ENCODE measurements at regions not wholly inside any gene's neighbourhood (a gene's known extent, or its start where the extent isn't known, plus 50 kb on each side); places are given as distances from the start of the nearest gene placed in this dataset.

DNA sequence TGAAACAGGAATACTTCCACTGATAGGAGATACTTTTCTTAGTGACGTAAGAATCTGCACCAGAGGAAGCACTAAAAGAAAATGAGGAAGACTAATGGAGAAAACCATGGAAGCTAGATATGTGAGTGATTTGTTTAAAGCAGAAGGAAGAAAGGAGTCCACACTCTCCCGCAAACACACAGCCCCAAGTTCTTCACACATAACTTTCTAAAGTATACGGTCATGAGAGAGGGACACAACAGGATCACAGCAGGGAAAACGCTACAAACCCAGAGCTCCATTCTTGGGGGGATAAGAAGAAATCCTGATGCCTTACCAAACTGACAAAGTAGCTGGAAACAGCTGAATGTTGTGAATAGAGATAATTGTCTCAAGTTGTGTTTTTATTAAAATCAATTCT lies 222.2 kb upstream of the TMEM161B start:
- TF ChIP-seq, protein P1, sequence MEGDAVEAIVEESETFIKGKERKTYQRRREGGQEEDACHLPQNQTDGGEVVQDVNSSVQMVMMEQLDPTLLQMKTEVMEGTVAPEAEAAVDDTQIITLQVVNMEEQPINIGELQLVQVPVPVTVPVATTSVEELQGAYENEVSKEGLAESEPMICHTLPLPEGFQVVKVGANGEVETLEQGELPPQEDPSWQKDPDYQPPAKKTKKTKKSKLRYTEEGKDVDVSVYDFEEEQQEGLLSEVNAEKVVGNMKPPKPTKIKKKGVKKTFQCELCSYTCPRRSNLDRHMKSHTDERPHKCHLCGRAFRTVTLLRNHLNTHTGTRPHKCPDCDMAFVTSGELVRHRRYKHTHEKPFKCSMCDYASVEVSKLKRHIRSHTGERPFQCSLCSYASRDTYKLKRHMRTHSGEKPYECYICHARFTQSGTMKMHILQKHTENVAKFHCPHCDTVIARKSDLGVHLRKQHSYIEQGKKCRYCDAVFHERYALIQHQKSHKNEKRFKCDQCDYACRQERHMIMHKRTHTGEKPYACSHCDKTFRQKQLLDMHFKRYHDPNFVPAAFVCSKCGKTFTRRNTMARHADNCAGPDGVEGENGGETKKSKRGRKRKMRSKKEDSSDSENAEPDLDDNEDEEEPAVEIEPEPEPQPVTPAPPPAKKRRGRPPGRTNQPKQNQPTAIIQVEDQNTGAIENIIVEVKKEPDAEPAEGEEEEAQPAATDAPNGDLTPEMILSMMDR (IDR thresholded peaks at IDR 0.05; ENCODE audit: low read depth, low read length) = no peak
- no peak for DNase-seq (ENCODE audit: low read depth in 2 of 2)
- no peak overlapping the region for H3K4me3 ChIP-seq (replicated peaks in 1 of 2; ENCODE audit: low read depth in 2 of 2, low read length in 2 of 2)

DNA sequence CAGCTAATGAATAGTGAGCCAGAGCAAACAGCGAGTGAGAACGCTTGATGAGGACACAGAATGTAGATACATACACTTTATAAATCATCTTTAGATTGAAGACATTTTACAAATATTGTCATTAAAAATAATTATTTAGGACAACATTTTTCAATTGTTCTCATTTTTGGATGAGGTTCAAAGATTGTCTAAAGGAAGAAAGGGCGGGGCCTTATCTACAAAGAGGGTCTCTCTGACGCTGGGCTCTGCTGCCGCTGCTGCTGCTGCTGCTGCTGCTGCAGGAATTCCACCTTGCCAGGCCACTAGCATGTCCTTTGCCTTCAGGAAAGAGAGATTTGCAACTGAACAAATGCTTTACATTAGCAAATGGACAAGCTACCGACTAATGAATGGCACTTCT lies 220.7 kb upstream of the TMEM161B start:
- TF ChIP-seq, protein P1 (IDR thresholded peaks at IDR 0.05; ENCODE audit: low read depth, low read length) = no peak
- H3K4me3 ChIP-seq (replicated peaks in 1 of 2; ENCODE audit: low read depth in 2 of 2, low read length in 2 of 2) = no peak overlapping the region
- DNase-seq (ENCODE audit: low read depth in 2 of 2) = no peak

DNA sequence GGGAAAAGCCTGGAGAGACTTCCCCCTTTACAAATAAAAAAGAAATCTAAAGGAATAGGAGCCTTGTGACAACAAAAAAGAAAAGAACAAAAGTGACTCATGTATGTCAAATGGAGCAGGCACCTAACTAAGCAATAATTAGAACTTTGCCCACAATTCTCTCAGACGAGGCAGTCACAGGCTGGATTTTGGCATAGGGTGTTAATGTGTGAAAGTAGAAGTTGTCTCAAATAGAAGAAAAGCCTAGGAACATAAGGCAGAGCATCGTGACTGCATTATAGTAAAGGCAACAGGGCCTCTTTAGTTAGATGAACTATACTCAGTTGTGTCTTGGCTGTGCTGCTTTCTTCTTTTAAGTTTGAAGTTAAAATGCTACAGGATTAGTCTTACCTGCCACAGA lies 219.9 kb upstream of the TMEM161B start:
- DNase-seq (ENCODE audit: low read depth in 2 of 2) = no peak
- H3K4me3 ChIP-seq (replicated peaks in 1 of 2; ENCODE audit: low read depth in 2 of 2, low read length in 2 of 2) = no peak overlapping the region
- TF ChIP-seq, protein P1 (IDR thresholded peaks at IDR 0.05; ENCODE audit: low read depth, low read length) = no peak

DNA sequence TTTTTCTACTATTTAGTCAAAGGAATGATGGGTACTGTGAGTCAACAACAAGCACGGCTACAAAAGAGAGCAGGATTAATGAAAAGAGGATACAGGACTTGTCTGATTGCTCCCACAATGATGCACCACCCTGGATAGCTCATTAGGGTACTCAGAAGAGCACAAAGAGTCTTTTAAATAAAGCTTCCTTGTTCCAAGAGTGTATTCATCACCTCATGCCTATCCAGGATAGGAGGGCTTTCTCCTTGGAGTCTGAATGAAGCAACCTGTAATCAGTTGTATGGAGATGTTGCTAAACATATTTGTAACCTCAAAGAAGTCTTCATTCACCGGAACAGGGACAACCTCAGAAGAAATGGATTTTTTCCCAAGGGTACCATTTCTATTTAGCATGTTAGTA lies 219.5 kb upstream of the TMEM161B start:
- no peak overlapping the region for H3K4me3 ChIP-seq (replicated peaks in 1 of 2; ENCODE audit: low read depth in 2 of 2, low read length in 2 of 2)
- no peak for DNase-seq (ENCODE audit: low read depth in 2 of 2)
- TF ChIP-seq, protein P1 (IDR thresholded peaks at IDR 0.05; ENCODE audit: low read depth, low read length) = no peak

DNA sequence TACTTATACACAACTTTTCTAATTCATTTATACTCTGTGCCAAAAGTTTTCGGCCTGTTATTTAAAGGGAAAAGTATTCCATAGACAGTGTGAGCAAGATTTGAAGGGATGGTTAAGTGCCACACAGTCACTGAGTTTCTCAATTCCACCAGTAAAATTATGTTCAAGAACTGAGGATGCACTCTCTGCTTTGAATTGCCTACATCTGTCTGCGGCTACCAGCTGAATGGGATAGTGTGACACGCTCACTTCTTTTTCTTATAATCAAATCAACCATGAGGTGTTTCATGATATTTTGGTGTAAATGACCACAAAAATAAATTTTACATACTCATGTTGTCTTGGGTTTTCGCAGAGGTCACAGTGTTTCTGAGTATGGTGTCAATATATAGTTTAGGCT lies 218.4 kb upstream of the TMEM161B start:
- DNase-seq (ENCODE audit: low read depth in 2 of 2) = no peak
- TF ChIP-seq, protein P1 (IDR thresholded peaks at IDR 0.05; ENCODE audit: low read depth, low read length) = no peak
- no peak overlapping the region for H3K4me3 ChIP-seq (replicated peaks in 1 of 2; ENCODE audit: low read depth in 2 of 2, low read length in 2 of 2)

DNA sequence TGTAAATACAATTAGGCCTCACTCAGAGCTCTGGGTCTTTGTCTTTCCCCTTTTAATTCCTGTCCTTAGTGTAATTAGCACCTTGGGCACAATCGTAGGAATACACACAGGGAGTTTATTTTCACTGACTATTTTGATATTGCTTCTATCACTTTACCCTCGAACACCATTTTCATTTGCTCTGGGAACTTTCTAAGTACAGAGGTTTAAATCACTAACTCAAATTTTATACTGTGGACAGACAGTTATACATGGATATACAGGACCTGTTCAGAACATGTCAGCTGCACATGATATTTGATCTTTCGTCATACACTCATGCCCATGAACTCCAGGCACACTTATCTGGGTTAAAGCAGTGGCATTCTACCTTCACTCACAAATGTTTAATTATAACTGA lies 217.8 kb upstream of the TMEM161B start:
- no peak for DNase-seq (ENCODE audit: low read depth in 2 of 2)
- TF ChIP-seq, protein P1 (IDR thresholded peaks at IDR 0.05; ENCODE audit: low read depth, low read length) = no peak
- no peak overlapping the region for H3K4me3 ChIP-seq (replicated peaks in 1 of 2; ENCODE audit: low read depth in 2 of 2, low read length in 2 of 2)

DNA sequence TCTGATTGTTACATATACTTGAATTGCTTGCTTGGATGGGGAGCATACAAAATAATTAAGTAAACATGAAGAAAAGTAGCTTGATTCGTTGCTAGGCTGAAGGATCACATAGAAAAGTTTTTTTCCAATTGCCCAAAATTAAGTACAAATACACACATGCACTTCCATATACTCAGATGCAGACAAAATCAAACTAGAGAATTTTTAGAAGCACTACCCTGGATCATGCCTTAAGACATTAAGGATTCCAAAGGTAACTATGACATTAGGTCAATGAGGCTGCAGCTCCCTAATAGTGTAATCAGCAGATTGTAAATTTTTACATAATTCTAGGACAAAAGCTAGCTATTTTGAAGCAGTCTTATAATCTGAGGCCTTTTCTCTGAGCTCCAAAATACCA lies 216.9 kb upstream of the TMEM161B start:
- no peak overlapping the region for H3K4me3 ChIP-seq (replicated peaks in 1 of 2; ENCODE audit: low read depth in 2 of 2, low read length in 2 of 2)
- no peak for DNase-seq (ENCODE audit: low read depth in 2 of 2)
- TF ChIP-seq, protein P1 (IDR thresholded peaks at IDR 0.05; ENCODE audit: low read depth, low read length) = no peak
